Prostate gland (tissue), 2 donors: ENCODE measurements at regions not wholly inside any gene's neighbourhood (a gene's known extent, or its start where the extent isn't known, plus 50 kb on each side); places are given as distances from the start of the nearest gene placed in this dataset.

ENCODE experiments used
- POLR2A ChIP-seq: fragments of 450-650 bp; IDR thresholded peaks from one replicate; pipeline ENCODE4 v1.6.1; 2016; ENCODE audit warnings: antibody characterized with exemption, mild to moderate bottlenecking
- TF ChIP-seq, protein P1 (sequence below), 4 experiments: fragments of 200-600 bp in 2 of 4; fragments of 450-650 bp in 2 of 4; sonication (generic) in 2 of 4; IDR thresholded peaks; 1 replicate in 3 of 4; 2 replicates in 1 of 4; pipeline ENCODE4 v1.5.1; 2016 to 2019; ENCODE audit warnings: antibody characterized with exemption in 4 of 4, mild to moderate bottlenecking in 2 of 4, moderate library complexity in 2 of 4

DNA sequence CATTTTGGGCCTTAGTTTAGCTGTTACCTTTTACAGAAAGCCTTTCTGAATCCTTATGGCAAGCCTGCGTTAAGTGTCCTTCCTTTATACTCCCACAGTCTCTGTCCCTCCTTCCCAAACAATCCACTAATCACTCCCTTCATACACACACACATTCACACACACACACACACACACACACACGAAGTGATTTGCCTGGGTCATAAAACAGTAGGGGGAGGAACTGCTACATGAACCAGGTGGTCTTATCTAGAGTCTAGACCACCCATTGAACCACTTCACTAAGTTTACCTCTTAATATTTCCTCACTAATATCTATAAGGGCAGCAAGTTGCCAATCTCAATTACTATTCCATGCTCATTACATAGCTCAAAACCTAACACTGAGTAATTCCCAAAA is 196.7 kb upstream of the GUCY1A2 start:
- TF ChIP-seq, protein P1, sequence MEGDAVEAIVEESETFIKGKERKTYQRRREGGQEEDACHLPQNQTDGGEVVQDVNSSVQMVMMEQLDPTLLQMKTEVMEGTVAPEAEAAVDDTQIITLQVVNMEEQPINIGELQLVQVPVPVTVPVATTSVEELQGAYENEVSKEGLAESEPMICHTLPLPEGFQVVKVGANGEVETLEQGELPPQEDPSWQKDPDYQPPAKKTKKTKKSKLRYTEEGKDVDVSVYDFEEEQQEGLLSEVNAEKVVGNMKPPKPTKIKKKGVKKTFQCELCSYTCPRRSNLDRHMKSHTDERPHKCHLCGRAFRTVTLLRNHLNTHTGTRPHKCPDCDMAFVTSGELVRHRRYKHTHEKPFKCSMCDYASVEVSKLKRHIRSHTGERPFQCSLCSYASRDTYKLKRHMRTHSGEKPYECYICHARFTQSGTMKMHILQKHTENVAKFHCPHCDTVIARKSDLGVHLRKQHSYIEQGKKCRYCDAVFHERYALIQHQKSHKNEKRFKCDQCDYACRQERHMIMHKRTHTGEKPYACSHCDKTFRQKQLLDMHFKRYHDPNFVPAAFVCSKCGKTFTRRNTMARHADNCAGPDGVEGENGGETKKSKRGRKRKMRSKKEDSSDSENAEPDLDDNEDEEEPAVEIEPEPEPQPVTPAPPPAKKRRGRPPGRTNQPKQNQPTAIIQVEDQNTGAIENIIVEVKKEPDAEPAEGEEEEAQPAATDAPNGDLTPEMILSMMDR (IDR thresholded peaks at IDR 0.05) = no peak
- no peak for TF ChIP-seq POLR2A
